GM20431 (cell line): ENCODE measurements at regions not wholly inside any gene's neighbourhood (a gene's known extent, or its start where the extent isn't known, plus 50 kb on each side); places are given as distances from the start of the nearest gene placed in this dataset.

Experiments
- in situ Hi-C: fragments of 300-500 bp; cut with MseI, MboI; formaldehyde crosslinking; loops from one replicate; pipeline ENCODE4 v1.15.0; 2020; ENCODE audit warnings: low sequenced_read_pairs; ENCODE audit not compliant: unreplicated experiment

DNA sequence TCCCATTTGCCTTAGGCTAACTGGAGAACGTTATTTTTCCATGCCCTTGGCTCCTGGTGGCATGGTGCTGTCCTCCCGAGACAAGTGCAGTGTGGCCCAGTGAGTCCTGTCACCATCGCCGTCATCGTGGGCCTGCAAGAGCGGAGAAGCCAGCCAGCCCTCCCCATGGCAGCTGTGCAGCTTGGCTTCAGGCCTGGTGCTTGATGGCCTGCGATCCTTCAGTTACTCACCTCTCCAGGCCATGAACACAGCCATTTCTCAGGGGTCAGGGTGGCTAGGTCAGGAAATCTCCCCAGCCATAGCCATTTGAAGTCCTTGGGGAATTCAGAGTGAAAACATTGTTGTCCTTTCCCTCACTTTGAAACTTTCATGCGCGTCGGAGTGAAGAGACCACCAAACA lies 189.0 kb upstream of the RGMA start:
- in situ Hi-C loops, result no loop called here

DNA sequence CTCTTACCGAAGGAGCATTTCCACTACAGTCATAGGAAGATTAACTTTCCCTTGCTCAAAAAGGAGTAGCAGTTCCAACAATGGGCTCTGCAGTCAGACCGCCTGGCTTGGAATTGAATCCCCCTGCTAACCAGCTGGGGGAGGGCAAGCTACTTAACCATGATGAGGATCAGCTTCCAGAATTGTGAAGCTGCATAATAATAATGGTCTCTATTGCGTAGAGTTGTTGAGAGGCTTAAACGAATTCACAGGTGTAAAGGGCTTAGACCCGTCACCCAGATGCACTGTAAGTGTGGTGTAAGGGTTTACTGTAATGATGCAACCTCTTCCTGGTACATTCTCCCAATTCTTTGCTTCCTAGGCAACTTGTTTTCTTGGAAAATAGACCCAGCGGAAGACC lies 185.2 kb upstream of the RGMA start:
- in situ Hi-C loops, result no loop called here

DNA sequence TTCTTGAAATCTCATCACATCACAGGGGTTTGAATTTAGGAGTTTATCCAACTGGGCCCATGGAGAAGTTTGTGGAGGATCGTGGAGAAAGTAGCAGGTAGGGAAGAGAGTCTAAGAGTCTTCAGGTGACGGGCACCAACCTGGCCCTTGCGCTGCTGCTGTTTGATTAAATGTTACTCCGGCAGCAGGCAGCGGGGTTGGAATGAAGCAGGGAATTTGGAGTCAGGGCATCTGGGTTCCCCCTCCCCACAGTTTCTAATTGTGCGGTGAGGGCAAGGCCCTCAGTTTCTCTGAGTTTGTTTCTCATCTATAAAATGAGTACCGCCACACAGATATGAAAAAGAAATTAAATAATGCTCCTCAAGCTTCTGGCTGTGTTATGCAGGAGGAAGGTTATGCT lies 182.9 kb upstream of the RGMA start:
- in situ Hi-C loops, result no loop called here

DNA sequence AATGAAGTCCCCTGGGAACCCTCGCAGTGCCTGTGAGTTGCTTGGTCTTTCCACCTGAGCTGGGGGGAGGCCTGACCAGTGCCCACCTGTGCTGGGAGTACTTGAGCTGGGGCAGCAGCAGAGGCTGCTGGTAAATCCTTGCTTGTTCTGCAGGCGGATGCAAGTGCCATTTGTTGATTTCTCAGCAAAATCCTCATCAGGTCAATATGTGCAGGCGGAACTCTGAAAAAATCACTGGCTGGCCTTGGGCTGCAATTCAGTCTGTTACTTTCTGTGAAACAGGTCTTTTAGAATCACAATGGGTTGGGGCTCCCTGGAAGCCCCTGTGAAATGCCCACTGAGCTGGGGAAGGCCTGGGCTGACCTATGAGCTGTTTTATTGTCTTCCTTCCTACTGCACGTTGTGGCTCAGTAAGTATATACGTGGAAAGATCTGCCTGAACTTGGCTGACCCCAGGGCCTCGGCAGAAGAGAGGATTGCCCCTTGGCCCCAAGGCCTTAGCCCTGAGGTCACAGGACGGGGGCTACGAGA lies 182.0 kb upstream of the RGMA start:
- in situ Hi-C loops, result no loop called here

DNA sequence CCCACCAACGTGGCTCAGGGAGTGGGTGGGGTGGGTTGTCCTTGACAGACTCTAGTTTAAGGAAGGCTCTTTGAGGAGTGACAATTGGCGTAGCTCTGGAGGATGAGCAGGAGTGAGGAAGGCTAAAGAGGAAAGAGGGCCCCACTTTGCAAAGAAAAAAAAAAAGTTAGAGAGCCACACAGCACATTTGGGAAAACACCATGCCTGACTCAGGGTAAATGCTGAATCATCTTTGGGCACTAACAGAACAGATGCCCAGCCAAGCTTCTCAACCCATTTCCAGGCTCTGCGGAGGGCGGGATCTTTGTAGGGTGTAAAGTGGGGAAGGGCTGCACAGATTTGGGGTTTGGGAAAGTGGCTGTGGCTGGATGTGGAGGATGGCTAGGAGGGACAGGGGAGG lies 179.1 kb upstream of the RGMA start:
- in situ Hi-C loops, result no loop called here

DNA sequence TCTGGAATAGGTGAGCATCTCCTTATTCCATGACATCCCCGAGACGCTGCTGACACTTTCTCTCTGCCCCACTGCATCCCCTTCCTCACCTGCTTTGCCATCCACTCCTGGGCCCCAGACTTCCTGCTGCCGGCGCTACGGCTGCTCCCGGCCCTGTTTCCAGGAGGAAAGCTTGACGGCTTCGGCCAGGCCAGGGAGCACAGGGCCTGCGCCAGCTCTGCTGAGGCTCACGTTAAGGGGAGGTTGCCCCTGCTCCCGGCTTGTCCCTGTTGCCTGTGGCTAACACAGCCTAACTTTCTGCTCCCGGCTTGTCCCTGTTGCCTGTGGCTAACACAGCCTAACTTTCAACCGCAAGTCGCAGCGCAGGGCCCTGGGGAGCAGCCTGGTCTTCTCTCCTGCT lies 177.3 kb upstream of the RGMA start:
- in situ Hi-C loops, result no loop called here

DNA sequence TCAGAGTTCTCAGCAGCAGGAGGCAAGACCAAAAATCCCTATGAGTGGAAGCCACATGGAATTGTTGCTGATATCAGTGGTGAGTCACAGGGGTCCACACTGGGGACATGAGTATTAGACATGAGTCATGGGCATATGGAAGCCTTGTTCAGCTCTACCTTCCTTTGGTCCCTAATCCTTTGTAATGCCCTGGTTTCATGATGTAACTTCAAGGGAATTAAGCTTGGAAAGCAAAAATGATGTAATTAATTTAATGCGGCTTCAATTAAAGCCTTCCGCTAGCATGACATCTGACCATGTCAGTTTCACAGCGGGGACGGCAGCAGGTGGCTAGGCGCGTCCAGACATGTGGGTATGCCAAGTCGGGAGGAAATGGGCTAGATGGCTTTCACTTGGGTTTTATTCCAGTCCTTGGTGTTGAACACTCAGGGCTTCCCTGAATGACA lies 176.1 kb upstream of the RGMA start:
- in situ Hi-C loops, result no loop called here

DNA sequence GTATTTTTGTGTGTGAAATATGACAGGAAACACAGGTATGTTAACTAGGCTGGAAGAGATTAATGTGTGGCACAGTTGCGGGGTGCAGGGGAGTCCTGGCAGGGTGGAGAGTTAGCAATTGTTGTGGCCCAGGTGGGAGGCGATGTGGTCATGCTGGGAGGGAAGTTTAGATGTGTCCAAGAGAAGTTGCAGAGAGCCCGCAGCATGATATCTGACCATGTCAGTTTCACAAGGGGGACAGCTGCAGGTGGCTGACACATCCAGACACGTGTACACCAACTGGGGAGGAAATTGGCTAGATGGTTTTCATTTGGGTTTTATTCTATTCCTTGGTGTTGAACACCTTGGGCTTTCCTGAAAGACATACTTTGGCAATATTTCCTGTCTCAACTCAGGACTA lies 172.8 kb upstream of the RGMA start:
- in situ Hi-C loops, result no loop called here

DNA sequence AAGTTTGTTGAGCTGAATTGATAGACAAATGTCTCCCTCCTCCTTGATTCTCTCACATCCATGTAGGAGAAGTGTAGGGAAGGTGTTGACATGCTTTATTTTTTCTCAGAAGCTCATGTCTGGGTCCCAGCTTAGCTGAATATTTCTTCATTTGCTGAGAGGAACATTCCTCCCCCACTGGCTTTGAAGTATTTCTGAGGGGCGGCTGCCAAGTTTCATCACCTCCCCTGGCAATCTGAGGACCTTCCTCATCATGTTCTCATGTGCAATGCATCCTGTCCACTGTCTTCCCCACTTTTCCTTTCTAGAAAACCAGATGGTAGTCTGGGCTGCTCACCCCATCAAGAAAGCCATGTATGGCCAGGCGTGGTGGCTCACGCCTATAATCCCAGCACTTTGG lies 168.9 kb upstream of the RGMA start:
- in situ Hi-C loops, result no loop called here

DNA sequence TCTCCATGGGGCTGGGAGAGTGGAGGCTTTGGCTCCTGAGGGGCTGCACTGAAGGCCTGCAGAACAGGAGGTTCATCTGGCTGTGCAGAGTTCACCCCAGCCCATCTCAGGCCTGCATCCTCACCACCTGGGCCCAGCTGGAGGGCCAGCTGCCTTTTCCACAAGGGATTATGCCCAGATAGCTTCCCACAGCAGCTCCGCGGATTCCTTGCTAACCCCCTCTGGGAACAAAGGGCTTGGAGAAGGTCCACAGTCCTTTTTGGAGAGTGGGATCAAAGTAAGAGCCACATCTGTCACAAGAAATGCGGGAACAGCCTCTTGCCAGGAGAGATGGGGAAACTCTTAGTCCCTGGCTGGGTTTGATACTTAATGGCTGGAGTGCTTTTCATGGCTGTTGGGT lies 164.7 kb upstream of the RGMA start:
- in situ Hi-C loops, result no loop called here

DNA sequence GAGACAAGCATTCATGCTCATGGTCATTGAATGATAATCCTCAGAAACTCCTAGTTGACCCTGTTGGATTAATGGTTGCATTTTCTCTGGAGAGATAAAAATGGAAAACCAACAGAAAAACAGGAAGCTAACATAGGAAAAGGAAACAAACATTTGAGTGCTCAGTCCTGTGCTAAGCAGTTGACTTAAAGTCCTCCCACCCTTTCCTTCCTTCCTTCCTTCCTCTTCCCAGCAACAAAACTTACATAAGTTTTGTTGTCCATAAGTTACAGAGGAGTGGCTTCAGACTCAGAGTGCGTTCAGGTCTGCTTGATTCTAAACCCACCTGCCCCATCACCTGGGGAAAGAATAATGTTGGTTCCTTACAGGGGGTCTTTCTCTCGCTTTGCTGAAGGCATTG lies 163.8 kb upstream of the RGMA start:
- in situ Hi-C loops, result no loop called here

DNA sequence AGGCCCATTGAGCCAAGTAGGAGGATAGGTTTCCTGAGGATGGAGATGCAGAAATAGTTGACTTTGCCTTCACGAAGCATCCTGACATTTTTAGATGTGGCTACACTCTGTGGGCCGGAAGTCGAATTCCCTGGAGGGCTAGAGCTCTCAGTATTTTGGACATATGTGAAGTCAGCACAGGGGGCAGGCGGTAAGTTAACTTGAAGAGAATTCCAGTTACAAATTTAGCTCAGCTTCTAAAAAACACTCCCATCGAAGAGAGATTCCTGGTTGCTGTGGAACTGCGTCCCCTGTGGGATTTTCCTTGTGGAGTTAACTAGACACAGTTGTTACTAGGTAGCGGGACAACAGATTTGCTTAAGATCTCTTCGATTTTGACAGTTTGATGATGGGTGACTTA lies 161.9 kb upstream of the RGMA start:
- in situ Hi-C loops, result no loop called here

DNA sequence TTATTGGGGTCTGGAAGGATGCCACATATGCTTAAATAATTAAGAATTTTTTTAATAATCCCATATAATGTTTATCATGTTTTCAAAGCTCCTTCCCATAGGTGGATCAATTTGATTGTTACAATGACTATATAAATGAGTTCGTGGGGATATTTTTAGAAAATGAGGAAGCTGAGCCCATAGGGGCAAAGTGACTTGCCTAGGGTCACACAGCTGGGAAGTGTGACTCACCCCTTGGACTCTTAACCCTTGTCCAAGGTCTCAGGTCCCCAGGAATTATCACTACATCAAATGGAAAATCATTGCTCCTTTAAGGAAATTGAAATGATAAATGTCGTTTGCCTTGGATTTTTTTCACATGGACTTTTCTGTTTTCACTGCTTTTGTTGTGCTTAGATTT lies 161.2 kb upstream of the RGMA start:
- in situ Hi-C loops, result no loop called here

DNA sequence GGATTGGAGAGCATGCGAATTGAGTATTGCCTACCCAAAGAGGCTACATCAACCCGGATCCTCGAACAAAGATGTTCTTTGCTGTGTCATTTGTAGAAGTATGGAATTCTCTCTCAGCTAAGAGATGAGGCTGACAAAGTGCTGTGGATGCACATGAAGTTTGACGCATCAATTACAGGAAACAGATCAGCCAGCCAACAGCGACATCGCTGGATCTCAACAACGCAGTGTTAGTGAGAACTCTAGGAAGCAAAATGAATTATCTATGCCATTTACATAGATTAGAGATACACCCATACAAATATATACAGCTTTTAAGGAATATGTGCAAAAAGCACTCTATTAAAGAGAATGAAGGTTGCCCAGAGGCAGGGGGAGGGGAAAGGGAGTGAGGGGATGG lies 160.6 kb upstream of the RGMA start:
- in situ Hi-C loops, result no loop called here

DNA sequence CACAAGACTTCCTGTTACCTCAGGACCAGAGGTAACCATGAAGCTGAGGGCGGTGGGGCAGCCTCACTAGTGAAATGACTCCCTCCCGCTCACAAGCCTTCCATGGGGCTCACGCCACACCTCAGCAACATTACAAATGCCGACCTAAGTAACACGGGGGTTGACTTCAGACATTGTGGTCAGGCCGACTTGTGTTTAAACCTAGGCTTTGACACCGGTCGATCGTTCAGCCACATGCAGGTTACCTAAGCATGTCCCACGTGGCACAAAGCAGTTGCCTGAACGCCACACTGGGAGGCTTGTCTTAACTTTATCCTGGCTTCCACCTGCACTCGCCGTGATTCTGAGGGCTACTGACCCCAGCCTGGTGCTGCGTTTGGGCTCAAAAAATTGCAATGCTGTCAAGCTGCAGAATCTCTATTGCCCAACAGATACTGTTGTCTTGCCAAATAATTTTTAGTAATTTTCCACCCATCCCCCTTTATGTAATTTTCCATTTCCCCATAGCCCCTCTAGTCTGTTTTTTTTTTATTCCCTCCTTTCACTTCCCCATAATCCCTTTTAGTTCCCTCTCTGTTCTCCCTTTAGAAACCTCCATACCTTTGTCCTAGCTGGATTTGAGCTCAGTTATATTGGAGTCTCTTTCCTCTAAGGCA lies 158.6 kb upstream of the RGMA start:
- in situ Hi-C loops, result no loop called here

DNA sequence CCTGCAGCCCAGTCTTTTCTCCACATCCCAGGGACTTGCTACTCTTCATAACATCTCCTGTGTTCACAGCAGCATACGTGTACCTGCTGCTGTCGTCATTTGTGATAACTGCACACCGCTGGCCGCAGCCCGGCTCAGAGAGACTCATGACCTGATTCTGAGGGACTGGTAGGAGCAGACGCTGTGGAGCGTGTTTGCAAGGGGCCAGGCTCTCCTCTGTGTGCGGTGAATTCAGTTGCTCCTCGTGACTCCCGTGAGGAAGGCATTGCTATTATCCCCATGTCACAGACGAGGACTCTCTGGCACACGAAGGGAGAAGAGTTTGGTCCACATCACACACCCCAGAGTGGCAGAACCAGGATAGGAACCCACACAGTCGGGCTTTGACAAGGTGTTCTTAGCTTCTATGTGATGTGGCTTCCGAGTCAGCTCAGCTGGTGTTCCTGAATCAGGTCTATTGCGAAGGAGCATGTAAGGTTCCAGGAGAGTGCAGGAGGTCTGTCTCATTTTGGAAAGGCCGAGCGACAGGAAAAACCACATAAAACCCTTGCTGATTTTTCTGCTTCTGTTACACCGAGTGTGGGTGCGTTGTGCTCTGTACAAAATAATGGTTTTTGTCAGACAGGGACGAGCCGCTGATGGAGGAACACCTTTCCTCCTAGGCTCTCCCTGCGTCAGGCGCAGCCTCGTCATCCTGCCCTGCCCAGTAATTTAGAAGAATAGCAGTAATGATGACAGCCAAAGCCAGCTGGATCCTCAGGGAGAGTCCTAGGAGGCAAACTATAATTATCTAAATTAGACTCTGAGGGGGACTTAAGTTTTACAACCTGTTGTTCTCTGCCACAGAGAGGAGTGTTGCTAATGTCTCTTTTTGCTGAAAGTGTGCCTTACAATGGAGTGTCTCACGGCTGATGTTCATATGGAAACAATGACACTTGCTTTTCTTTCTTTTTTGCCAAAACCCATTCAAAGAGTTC lies 157.5 kb upstream of the RGMA start:
- in situ Hi-C loops, result no loop called here

DNA sequence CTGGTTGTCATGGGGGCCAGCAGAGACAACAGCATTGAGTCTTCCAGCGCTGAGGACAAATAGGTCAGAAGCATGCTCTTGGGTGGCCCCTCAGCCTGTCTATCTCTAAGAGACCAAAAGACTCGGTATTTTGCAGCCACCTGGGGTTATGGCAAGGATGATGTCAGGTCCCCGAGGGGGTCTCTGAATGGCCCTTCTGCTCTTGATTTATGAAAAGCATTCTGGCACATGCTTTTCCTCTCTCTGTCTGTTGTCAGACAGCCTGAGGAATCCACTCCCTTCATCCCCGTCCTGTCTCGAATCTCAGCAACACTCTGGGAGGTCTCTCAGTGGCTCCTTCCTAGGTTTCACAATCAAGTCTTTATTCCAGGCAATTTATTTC lies 156.6 kb upstream of the RGMA start:
- in situ Hi-C loops, result no loop called here

DNA sequence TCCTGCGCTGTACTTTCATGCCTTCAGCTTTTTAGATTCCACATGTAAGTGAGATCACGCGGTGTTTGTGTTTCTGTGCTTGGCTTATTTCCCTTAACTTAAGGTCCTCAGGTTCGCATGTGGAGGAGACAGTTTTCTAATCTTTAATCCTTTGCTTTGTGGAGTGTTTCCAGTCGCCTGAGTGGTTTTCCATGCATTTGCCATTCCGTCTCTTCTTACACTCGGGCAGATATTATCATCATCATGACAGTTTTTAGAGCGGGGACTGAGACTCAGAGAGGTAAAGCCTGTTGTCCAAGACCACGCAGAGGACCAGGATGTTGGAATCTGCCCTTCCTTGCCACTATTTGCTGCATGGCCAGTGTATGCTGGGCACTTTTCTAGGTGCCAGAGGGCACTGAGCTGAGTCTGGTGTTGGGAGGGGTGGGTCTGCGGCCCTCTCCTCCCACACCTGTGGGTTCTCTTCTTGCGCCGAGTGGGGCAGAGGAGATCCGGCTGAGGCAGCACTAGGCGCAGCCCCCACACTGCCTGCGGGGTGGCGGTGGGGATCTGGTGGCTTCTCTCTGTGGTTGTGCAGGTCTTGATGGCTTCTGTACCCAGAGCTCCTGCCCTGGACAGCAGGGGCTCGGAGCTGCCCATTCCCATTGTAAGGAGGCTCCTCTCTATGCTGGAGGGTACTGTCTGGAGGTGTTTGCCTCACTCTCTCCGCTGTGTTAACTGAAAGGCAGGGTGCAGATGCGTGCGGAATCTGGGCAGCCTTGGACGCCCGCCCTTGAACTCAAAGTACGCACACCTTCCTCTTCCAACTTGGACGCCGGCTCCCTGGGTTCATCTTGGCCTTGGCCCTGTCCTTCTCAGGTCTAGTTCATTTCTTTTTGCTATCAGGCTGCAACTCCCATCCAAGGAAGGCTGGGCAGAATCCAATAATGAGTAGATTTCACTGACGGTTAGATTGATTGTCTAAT lies 156.0 kb upstream of the RGMA start:
- in situ Hi-C loops, result no loop called here

DNA sequence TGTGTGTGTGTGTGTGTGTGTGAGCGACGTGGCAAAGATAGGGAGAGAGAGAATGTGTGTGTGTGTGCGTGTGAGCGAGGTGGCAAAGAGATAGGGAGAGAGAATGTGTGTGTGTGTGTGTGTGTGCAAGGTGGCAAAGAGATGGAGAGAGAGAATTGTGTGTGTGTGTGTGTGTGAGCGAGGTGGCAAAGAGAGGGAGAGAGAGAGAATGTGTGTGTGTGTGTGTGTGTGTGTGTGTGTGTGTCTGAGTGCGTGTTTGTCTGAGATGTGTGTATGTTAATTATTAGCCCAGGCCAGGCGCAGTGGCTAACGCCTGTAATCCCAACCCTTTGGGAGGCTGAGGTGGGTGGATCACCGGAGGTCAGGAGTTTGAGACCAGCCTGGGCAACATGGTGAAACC lies 154.6 kb upstream of the RGMA start:
- in situ Hi-C loops, result no loop called here
